CD4-positive, alpha-beta T cell treated with Interleukin-17A for 4 hours (primary cell): ENCODE measurements at regions not wholly inside any gene's neighbourhood (a gene's known extent, or its start where the extent isn't known, plus 50 kb on each side); places are given as distances from the start of the nearest gene placed in this dataset.
"Not testable (repeated sequence)": the region's sequence is repeated elsewhere in the genome, so short reads cannot be mapped to it uniquely, and the experiment has no call there.

ENCODE experiments used
- DNase-seq: peaks from one replicate; pipeline ENCODE4 v3.0.0-alpha.2; 2020; ENCODE audit warnings: mixed read lengths

- no peak for DNase-seq
These were observed 51.1 kb downstream of the DOP1B start for GRCh38 chr21:36207577-36208320.

DNA sequence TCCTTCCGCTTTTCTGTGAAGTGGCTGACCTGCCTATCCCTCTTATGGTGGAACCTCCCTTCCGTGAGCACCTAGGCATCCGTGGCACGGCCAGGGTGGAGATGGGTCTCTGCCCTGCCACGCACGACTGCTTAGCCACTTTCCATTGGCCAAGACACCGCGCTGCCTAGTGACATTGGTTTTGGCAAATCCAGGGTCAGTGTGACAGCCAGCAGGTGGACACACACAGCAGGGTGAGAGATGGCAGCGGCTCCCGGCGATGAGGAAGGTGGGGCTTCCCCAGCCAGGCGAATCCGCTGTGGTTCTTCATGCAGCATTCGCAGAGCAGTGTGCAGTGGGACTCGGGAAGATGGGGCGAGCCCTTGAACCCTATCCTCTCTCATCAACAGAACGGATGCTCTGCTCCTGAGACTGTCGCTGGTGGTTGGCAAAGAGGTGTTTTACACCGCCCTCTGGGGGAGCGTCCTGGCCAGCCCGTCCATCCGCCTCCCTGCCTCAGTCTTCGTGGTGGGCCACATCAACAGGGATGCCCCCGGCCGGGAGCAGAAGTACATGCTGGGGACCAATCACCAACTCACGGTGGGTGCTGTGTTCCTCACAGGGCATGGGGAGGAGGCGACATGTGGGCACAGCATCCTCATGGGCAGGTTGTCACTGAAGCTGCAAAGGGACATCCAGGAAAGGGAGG is 51.8 kb downstream of the DOP1B start:
- no peak for DNase-seq

GRCh38 chr21:36209626-36210171 is 53.1 kb downstream of the DOP1B start:
- DNase-seq, result peak; percentile 68

DNA sequence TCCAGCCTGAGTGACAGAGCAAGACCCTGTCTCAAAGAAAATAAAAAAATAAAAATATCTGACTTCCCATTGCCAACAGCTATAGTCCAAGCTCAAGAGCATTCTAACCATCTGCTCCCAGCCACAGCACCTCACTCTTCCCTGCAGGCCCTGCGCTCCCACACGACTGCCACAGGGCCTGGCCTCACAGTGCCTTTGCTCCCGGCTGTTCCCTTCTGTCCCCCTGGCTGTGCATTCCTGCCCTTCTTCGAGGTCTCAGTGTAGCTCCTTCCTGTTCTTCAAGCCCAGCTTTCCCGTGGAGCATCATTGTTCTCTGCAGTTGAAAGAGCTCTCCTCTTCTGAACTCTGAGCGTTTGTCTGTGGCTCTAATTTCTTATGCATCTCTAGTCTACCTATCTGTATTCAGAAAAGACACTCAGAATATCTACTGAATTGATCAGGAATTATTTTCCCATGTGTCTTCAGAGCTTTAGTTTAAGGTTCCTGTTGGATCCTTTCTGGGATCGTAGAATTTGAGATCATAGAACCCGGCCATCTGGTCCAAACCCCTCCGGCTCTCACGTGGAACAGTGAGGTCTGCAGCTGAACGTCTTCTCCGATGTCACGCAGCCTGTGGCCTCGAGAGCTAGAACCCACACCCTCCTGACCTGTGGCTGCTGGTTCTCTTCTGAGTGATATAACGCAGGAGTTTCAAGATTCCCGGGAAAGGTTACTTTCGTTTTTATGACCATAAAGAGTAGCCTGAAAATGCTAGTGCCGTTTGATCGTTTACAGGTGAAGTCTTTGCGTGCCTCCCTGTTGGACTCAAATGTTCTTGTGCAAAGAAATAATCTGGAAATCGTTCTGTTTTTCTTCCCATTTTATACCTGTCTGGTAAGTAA is 54.4 kb downstream of the DOP1B start:
- DNase-seq, result no peak

- no peak for DNase-seq
These were observed 55.3 kb downstream of the DOP1B start for GRCh38 chr21:36211660-36212512.

GRCh38 chr21:36212513-36212780 is 55.8 kb downstream of the DOP1B start:
- DNase-seq, result no peak

- DNase-seq, result no peak
These were observed 57.9 kb downstream of the DOP1B start for GRCh38 chr21:36214561-36214960.

GRCh38 chr21:36217743-36218142 is 61.1 kb downstream of the DOP1B start:
- no peak for DNase-seq

DNA sequence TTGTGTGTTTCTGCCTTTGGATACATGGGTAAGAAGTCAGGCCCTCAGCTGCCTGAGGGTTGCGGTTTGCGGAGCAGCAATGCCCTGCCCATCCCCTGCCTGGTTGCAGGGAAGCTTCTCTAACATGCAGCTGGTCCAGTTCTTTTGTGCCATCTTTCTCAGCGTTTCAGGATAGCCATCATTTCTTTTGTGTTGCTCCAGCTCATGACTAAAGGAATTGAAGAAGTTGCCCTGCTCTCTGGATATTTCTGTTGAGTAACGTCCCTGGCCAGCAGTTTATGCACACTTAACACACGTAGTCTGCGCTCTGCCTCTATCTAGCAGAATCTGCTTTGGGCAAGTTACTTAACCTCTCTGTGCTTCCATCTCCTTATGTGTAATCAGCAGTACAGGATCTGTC is 62.1 kb downstream of the DOP1B start:
- DNase-seq, result no peak

DNA sequence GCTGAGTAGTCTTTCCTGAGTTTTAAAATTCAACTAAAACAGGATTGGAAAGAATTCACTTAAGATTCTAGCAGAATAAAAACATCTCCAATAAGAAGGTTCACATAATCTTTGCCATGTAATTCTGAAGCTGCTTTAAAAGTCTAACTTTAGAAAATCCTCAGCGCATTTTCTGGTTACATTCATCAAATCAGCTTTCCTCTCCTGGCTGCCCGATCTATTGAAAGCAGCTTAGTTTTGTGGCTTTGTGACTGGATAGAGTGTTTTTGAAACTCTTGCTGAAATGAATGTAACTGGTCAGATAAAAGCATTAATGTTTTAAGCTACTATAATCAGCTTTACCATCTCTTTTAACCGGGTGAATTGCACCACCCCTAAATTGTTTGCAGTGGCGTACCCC is 66.8 kb downstream of the DOP1B start:
- no peak for DNase-seq

GRCh38 chr21:36229181-36229580 is 72.6 kb downstream of the DOP1B start:
- DNase-seq, result no peak

DNA sequence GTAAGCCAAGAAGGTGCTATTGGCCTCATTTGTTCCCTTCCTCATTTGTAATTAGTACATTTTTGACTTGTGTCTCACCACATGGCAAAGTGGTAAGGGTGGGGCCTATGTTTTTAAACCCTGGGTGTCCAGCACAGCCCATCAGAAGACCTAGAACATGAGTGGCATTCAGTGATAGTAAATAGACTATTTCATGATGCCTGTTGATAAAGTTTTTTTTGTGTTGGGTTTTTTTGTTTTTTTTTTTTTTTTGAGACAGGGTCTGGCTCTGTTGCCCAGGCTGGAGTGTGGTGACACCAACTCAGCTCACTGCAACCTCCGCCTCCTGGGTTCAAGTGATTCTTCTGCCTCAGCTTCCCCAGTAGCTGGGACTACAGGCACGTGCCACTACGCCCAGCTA is 74.8 kb downstream of the DOP1B start:
- DNase-seq, result not testable (repeated sequence)

DNA sequence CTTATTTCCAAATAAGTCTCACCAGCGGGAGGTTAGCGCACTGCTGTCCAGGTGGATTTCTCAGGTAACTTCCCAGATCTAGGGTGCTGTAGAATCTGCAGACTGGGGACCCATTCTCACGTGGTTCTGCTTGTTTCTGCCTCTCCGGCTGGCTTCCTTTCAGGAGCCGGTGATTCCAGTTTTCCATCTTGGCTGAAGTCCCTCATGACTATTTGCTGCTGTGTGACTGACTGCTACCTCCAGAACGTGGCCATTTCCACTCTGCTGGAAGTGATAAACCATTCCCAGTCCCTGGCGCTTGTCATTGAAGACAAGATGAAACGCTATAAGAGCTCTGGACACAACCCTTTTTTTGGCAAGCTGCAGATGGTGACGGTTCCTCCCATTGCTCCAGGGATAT is 76.0 kb downstream of the DOP1B start:
- no peak for DNase-seq

DNA sequence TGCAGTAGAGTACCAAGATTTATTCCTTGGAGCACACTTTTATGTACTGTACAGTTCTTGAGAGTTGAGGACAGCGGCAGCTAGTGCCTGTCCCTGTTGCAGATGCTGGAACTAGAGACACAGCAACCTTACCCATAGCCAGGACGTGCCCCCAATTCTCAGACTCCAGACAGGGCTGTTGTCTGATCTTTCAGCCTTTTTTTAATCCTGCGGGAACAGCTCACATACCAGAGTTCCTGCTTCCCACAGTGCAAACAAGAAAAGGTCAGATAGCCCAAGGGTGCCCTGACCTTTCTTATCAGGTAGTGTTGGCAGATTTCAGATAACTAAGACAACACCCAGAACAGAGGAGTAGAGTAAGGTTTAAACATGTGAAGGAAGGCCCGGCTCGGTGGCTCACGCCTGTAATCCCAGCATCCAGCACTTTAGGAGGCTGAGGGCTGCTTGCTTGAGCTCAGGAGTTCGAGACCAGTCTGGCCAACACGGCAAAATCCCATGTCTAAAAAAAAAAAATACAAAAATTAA is 78.5 kb downstream of the DOP1B start:
- no peak for DNase-seq

DNA sequence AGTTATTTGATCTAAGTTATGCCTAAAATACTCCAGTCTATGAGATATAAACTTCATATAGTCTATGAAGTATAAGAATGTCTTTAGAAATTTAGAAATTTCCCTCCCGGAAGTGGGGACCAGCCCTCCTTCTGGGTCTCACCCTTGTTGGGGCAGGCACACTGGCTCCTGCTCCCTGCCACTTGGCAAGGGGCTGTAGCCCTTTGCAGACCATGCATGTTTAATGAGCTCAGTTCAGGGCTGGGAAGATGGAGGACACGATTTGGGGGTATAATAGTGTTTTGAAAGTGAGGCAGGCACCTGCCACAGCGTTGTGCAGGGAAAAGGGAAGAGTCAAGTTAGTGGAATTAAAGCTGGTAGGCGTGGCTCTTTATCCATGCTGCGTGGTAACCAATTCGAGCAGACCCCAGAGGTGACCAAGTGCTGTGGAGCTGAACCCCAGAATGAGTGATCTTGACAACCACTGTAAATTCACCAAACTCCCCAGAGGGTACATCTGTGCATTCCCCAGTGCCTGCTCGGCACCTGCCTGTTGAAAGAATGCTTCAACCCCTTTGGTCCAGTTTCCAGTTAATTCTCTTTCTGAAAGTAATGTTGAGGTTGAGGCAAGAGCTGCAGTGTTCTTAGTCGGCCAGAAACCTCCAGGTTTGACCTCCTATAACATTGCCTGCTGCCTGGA is 79.6 kb downstream of the DOP1B start:
- no peak for DNase-seq

- no peak for DNase-seq
These were observed 80.8 kb downstream of the DOP1B start for GRCh38 chr21:36237441-36237840.

- DNase-seq, result no peak
These were observed 80.4 kb upstream of the MORC3 start for GRCh38 chr21:36239585-36239984.

DNA sequence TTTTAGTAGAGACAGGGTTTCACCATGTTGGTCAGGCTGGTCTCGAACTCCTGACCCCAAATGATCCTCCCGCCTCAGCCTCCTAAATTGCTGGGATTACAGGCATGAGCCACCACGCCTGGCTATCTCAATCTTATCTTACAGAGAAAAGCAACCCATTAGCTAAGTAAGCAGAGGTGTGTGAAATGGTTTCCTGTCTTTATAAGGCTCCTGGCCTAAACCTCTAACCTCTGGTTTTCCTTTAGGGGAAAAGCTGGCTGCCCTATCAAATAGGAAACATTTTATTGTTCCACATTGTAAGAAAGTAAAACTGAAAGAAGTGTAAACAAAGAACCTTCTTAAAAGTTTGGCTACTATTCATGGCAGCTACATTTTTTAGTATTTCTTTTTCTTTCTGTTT is 78.3 kb upstream of the MORC3 start:
- DNase-seq, result no peak

GRCh38 chr21:36245115-36245514 is 74.9 kb upstream of the MORC3 start:
- no peak for DNase-seq

- DNase-seq, result peak; percentile 14
These were observed 74.3 kb upstream of the MORC3 start for GRCh38 chr21:36245649-36246048.

- no peak for DNase-seq
These were observed 73.8 kb upstream of the MORC3 start for GRCh38 chr21:36246080-36246631.
